Fibroblast of gingiva (primary cell): ENCODE measurements at regions not wholly inside any gene's neighbourhood (a gene's known extent, or its start where the extent isn't known, plus 50 kb on each side); places are given as distances from the start of the nearest gene placed in this dataset.

ENCODE experiments used
- DNase-seq: peaks from one replicate; pipeline ENCODE4 v3.0.0-alpha.2; 2011; ENCODE audit warnings: low read depth

DNA sequence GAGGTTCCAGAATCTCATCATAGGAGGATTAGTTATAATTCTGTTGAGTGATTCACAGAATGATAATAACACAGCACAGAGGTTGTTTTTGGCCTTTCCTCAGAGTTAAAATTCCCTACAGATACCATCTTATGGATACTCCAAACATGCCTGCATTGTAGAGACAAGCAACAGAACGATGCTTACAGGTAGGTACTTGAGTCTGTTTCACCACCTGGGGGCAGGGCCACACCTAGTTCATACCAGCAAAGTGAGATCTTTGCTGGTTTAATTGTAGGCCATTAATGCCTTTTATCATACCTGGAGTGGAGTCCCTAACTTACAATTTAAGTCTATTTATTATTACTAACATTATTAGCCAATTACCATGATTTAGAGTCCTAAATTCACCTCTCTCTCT, 416.5 kb upstream of the TLE4 start:
- DNase-seq, result no peak

DNA sequence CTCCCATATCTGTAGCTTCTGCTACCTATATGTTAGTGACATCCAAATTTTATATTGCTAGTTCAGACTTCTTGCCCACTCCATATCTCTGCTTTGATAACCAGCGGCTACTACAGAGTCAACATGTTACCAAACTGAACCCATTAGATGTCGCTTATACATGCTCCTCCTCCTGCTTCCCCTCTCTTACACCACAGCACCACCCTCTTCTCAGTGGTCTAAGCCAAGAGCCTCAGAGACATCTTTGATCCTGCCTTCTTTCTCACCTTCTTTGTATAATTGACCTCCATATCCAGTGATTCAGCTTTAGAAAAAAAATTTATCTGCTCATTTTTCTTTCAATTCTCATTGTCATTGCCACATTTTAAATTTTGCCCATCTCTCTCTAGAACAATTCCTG, 408.2 kb upstream of the TLE4 start:
- DNase-seq, result no peak

DNA sequence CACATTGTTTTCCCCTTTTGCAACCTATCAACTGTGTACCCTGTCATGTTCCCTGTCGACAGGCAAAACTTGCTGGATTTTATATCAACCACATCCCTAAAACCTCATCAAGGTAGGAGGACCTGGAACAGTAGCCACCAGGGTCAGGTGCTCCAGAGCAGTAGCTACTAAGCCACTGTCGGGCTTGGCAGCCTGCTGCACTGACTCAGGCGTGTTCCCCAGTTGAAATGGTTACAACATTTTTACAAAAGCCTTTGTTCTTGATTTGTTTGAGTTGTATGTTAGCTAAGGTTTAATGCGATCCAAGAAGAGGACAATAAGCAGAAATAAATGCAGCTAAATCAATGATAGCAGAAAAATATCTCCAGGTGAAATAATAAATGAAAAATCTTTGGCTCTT, 407.4 kb upstream of the TLE4 start:
- DNase-seq, result no peak

DNA sequence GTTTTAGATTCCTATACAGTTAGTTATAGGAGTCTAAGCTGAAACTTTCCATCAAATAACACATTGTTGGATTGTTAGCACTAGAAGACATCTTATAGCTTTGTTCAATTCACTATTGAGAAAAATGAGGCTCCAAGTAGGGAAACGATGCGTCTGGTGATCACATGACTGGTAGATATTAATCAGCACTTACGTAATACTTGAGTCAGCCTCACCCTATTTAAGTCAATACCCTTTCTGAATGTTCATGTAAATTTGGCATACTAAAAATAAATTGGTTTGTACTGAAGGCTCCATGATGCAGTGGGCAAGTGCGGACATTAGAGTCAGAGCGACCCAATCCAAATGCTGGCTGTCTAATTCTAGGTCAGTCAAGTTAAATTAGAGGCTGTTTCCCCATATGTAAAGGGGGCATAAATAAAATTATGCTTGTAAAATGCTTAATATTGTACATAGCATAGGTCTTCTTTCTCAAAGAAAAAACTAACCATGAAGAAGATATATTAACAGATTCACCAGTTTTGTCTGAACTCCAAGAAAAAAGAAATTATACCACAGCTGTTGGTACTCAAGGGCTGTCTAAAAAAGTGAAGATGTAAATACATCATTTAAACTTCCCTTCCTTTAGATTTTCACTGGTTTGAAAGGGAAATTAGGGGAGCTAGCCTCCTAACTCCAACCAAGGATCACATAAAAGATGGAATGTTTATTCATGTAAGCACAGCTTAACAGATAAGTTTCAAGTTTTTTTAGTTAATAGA, 406.6 kb upstream of the TLE4 start:
- no peak for DNase-seq

DNA sequence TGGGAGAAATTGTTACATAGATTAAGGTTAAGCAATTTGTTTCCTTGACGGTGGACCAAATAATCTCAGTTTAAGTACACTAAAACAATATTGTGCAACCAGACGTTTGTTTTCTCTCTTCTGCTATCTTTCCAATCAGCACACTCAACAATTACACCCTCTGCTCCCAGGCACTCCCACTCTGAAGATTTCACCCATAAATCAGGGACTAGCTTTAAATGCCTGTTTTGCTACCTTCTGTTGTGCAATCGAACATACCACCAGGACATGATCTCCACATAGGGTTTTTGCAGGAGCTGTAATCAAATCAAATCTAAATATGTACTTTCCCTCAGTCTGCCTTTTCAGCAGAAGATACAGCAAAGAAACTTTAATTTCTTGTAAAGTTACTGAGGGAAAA, 405.8 kb upstream of the TLE4 start:
- no peak for DNase-seq

DNA sequence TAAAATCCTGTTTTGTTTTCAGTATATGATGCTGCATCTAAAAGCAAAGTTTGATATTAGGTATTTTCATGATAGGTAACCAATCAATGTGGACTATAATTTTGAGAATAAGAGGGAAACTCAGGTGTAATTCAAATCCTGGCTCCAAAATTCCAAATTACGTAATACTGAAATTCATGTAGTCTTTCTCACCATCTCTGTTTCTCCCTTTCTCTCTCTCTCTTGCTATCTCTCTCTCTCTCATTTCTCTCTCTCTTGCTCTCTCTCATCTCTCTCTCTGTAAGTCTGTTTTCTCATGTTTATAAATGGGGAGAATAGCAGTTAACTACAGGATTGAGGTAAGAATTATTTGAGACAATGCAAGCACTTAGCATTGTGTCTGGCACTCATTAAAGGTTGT, 401.1 kb upstream of the TLE4 start:
- no peak for DNase-seq

DNA sequence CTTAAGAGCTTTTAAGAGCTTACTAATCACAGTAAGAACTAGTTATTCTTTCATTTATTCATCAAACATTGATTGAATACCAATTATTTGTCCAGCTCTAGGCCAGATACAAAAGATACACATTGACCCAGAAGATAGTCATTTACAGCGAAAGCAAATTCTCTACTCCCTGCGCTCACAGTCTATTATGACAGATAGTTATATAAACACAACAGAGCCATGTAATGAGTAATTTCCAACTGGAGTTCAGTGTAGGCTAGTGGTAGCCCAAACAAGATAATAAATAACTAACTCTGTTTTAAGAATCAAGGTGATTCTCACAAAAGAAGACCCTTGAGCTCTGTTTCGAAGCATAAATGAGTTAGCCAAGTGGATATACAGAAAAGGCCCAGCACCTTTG, 397.8 kb upstream of the TLE4 start:
- DNase-seq, result no peak

DNA sequence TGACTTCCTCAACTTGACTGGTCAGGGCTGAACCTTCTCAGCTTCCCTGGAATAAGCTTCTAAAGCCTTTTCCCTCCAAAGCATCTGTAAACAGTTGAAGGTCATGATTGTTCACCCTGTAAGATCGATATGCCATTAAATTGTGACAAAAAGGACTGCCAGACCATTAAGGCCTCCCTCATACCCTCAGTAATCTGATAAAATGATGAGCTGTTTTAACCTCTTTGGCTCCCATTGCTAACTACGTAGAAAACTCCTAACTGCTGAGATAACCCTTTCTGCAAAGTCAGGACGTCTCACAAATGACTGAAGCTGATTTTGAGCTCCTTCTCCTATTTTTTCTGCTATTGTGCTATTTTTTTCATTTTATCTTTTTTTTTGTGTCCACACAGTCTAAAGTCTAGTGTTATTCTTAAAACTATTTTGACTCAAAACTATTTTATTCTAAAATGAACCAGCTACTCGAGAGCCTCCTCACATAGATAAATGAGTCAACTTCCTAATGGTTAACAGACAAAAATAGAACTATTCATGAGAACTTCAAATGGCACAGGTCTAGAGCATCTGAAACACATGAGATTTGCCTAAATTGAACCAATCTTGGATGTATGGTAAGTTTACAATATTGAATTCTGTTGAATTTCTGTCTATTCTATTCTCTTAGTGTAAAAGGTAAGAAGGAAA, 395.6 kb upstream of the TLE4 start:
- no peak for DNase-seq

DNA sequence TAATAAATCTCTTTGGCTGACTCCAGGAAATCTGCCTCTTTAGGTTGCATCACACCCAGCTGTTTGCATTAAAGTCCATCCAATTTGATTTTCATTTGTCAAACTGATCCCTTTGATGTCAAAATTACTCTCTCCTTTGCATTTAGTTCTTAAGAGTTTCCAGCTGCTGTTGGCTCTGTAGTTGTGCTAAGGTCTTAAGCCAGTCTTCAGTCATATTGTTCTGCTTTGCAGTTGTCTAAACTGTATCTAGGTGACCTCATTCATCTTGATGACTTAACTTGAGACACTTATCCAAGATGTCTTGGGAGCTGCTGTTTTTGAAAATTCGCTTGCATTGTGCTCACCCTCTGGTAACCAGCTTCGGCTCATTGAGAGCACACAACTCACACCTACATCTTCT, 386.9 kb upstream of the TLE4 start:
- no peak for DNase-seq

DNA sequence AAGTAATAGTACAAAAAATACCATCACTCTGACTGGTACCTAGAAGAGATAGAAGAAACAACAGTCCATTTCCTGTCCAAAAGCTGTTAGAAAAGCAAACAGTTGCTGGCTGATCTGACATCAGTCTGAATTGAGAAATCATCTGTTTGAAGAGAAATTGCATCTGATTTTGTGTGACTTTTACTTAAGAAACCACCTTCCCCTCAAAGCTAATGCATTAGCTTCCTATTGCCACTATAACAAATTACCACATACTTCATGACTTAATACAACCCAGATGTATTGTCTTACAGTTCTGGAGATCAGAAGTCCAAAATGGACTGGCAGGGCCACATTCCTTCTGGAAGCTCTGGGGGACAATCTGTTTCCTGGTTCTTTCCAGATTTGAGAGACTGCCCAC, 385.9 kb upstream of the TLE4 start:
- peak; percentile 72 for DNase-seq

DNA sequence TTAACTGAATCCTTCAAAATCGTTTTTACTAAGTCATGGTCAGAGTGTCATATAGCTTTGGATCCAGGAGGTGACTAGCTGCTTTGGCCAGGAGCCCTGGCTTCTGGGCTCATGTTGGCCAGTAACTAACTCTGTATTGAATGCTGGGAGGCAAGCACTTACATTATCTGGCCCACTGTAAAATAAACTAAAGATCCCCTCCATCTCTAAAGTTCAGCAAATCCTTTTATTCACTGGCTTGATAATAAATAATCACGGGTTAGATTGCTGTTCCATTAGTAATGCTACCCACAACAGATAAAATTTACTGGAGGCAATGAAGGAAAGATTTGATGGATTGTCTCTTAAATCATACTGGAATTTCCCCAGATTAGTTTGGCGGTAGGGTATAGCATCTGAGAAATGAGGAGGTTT, 382.2 kb upstream of the TLE4 start:
- DNase-seq, result no peak

DNA sequence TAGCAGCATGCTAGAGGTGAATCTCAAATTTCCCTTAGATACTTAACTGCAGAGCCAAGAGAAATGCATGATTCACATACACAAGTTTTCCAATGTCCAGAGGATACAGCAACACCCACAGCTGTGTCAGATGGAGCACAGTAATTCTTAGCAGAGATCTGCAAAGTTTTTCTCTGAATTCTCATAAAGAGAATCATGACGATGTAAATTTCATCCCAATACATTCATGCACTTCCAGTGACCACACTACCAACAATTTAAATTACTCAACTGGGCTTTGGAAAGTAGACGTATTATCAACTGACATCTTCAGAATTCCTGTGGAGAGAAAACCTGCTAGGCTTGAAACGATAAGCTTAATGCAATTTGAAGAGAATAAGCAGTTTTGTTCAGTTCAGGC, 378.8 kb upstream of the TLE4 start:
- DNase-seq, result no peak

DNA sequence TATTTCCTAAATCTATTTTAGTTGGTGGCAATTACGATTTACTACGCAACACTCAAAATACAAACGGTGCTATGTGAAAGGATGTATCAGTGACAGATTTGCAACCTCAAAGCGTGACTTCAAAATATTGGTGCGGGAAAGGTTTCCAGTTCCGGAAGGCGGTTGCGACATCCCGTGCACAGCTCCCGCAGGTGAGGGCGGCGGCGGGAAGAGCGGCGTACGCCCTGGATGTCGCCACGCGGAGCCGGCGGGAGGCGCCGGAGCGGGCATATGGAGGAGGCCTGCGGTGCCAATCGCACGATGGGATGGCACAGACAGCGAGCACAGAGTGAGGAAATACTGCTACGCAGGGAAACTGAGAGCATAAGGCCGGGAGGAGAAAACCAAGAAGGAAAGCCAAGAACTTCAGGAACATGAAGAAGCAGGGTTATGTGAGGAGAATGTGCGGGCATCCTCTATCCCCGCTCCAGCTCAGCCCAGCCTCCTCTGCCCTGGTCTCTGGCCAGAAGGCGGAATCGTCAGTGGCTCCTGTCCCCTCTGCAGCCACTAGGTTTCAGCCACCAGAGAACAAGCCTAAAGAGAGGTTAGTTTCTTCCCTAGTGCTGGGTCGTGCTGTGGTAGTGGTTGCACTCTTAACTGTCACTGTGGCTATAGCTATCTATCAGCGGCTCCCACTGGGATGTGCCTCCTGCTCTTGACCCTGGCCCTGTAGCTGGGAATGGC, 378.1 kb upstream of the TLE4 start:
- no peak for DNase-seq

DNA sequence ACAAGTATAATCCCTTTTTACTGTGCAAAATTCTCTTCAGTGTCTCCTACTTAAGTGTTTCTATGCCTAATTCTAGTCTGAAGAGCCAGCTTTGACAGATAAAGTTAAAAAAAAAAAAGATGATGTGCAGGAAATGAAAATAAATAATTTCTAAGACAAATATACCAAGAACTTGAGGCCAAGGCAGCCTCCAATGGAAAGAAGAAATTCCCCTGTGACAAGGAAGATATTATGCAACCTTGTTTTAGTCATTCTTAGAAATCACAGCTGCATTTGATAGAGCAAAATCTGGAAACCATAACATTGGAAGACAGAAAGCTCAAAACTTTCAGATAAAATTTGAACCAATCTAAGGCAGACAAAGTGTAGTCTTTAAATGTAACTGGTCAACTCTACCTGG, 375.9 kb upstream of the TLE4 start:
- peak; percentile 87 for DNase-seq

DNA sequence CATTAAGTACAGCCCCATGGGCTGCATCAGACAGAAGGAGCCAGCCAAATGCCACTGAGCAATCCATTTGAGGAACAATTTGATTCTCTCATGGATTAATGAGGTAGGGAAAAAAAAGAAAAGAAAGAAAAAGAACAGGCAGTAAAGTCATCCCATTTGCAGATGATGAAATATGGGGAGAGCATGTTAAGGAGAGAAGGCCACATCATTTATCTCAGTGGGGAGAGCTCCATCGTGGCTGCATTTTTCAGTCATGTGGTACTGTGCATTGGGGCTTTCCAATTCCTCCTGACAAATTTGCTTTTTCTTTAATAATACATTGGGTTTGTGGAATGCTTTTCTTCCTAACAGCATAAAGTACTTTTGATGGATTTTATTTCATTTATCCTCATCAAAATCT, 375.2 kb upstream of the TLE4 start:
- peak; percentile 40 for DNase-seq

DNA sequence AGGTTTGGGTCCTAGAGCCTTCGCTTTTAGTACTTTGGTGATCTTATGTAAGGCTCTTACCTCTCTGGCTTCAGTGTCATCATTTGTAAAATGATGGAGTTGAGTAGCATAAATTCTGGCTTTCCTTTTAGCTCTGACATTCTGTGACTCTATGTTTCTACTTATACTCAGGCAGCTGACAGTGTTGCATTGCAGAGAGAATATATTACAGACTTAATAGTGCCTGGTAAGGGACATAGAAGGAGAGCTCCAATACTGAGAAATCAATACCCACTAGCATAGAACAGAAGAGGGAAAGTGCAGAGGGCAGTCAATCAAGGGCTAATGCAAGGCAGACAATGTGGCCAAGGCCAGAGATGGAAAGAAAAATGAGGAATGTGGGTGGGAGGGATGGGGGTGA, 371.4 kb upstream of the TLE4 start:
- DNase-seq, result no peak

DNA sequence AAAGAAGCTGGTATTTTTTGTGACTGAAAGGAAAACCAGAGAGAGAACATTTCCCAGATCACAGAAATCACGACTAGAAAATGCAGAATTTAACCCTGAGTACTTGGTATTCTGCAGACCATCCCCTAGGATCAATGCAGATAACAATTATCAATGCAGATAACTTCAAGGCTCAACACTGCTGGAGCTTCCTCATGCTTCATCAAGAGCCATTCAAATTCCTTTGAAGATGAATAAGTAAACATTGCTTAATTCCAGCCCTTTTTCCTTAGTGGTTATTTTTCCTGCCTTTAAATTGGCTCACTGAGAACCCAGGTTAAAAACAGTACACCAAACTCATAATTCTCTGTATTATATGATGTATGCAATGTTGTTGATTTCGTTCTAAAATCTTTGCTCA, 370.1 kb upstream of the TLE4 start:
- no peak for DNase-seq

DNA sequence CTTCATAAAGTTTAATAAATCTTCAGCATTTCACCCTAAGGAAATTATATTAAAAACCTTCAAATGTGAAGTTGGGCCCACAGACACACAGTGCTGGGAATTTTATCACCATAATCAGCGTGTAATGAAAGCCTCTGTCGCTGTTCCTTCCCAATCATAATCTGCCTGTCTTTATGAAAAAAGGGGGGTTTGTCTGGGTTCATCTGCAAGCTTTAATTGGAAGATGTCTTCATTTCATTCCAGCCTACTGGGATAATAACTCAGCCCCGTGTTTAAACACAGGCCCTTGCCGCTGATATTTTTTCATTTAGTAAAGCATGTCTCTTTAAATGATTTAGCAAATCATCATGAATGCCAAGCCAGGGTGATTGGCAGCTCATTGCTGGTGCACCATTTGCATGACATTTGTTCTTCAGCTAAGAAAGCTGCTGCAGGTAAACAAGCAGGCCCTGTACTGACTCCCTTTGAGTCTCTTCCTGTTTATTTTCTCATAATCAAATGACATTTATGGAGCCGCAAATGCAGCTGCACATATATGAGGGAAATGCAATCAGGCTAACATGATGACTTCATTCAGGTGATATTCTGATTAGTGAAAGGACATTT, 362.9 kb upstream of the TLE4 start:
- DNase-seq, result no peak

DNA sequence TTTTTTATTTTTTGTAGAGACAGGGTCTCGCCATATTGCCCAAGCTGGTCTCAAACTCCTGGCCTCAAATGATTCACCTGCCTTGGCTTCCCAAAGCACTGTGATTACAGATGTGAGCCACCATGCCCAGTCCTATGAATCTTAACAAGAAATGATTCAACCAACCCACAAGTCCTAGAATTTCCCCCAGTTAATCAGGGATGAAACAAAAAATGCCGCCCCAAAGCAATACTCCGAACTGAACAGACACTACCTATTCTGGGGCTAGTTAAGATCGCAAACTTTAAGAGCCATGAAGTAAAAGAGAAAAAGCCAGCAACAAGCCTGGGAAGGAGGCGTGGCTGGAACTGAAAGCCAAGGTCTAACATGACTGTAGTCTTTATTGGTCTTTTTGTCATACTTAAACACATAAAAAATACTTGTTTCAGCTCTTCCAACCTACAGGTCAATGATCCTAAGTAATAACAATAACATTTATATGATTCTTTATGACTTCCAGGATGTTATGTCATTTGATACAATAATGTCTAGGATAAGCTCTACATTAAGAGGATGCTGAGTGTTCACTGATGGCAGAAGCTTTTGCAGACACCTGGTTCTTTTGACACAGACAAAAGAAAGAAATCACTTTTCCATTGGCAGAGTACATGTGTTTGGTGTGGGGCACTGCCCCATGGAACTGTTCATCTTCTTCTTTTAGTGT, 361.1 kb upstream of the TLE4 start:
- no peak for DNase-seq

DNA sequence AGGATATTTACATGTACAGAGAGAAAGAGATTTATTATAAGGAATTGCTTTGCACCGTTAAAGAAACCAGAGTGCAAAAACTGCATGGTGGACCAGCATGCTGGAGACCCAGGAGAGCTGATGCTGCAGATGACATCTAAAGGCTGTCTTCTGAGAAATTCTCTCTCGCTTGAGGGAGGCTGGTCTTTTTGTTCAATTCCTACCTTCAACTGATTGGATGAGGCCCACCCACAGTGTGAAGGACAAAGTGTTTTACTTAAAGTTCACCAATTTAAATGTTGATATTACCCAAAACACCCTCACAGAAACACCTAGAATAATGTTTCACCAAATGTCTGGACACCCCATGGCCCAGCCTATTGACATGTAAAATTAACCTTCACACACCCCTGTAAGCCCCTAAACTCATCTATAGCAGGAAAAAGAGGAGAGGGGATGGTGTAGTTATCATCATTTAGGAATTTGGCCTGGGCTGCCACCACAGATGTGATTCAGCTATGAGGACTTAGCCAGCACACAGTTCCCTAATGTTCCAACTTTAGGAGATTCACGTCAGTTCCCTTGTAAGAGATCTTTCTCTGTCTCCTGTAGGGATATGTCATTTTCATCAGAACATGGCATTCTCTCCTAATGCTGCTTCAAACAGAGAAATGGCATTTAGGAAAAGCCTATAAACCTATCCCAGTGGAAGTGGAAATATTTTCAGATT, 358.2 kb upstream of the TLE4 start:
- no peak for DNase-seq

DNA sequence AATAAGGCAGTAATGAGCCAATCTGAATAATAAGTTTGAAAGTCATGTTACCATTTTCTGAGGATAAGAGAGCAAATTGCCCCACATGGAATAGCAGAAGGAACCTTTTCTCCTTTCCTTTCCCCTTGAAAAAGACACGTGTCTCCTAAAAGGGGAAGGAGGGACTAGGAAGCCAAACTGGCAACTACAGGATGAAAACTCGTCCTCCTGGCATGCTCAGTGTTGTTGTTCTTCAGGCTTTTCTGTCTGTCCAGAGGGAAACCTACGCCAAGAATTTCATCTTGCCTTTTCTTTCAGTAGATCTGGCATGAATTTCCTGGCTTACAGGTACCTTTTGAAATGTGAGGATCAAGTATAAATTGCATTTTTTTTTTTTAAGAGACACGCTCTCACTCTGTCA, 355.9 kb upstream of the TLE4 start:
- no peak for DNase-seq

DNA sequence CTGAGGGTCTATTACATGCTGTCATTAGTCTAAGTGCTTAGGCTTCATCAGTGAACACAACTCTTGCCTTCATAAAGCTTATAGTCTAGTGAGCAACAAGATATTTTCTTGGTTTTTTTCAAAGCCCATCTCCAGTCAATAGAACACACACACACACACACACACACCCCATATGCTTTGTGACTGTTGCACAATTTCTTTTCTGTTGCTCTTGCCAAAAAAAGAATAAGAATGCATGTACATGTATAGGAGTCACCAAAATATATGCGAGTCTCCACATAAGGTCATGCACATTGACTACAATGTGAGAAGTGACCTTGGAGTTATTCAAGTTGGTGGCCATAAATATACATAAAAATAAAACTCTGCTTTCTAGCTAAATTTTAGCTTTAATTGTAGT, 351.5 kb upstream of the TLE4 start:
- no peak for DNase-seq
